A549 (cell line): ENCODE measurements at regions not wholly inside any gene's neighbourhood (a gene's known extent, or its start where the extent isn't known, plus 50 kb on each side); places are given as distances from the start of the nearest gene placed in this dataset.

Experiments used
- ATAC-seq, 2 experiments: fragments of 200-7000 bp in 1 of 2; fragments of >200 bp in 1 of 2; cut with Nextera tagmentation in 1 of 2; cut with Tn5 transposase in 1 of 2; 3 replicates each; pipeline versions ENCODE4 v1.8.0 to v1.9.1; 2018 to 2020; ENCODE audit warnings: mild to moderate bottlenecking in 1 of 2, moderate library complexity in 1 of 2
- CTCF ChIA-PET: fragments of 300-600 bp; sonication (Branson Sonifier 250); formaldehyde crosslinking; extraction: SDS; loops from one replicate; lab custom pipeline; 2021; ENCODE audit warnings: antibody characterized with exemption, inconsistent platforms; lab: Yijun Ruan, JAX
- POLR2A ChIA-PET: fragments of 350-600 bp; formaldehyde crosslinking; extraction: SDS; loops from one replicate; lab custom pipeline; 2021; ENCODE audit warnings: antibody characterized with exemption, inconsistent platforms; lab: Yijun Ruan, JAX
- DNase-seq, 2 experiments: peaks; one replicate each; pipeline versions ENCODE4 v3.0.0 to v3.0.0-alpha.2; 2011 to 2016; ENCODE audit warnings: low read depth in 1 of 2, low spot score in 1 of 2
- FAIRE-seq: peaks from 2 replicates; lab custom pipeline; 2011; peaks lifted over from hg19 to GRCh38; lab: Jason Lieb, UNC
- H3K27ac ChIP-seq, 2 experiments: fragments of >200 bp; sonication (Bioruptor Twin); formaldehyde crosslinking; 3 replicates each; pipeline ENCODE4 v1.5.1; 2016 to 2017
- H3K4me1 ChIP-seq: fragments of >200 bp; sonication (Bioruptor Twin); formaldehyde crosslinking; 3 replicates; pipeline ENCODE4 v1.6.1; 2016
- H3K4me2 ChIP-seq: fragments of >200 bp; sonication (Bioruptor Twin); formaldehyde crosslinking; 3 replicates; pipeline ENCODE4 v1.6.1; 2016
- H3K4me3 ChIP-seq: fragments of >200 bp; sonication (Bioruptor Twin); formaldehyde crosslinking; 3 replicates; pipeline ENCODE4 v1.5.1; 2016
- H3K9me3 ChIP-seq: fragments of >200 bp; sonication (Bioruptor Twin); formaldehyde crosslinking; 3 replicates; pipeline ENCODE4 v1.6.1; 2016
- BHLHE40 ChIP-seq: IDR thresholded peaks from 2 replicates; pipeline ENCODE4 v1.6.1; 2012; ENCODE audit warnings: low read depth, low read length, inconsistent platforms
- CEBPB ChIP-seq, 2 experiments: fragments of >200 bp in 1 of 2; sonication (Bioruptor Twin) in 1 of 2; formaldehyde crosslinking in 1 of 2; IDR thresholded peaks; 2 replicates each; pipeline ENCODE4 v1.6.1; 2012 to 2016
- EHMT2 ChIP-seq: fragments of 200-600 bp; sonication (generic); IDR thresholded peaks from 2 replicates; pipeline ENCODE4 v1.6.1; 2016; ENCODE audit warnings: antibody characterized with exemption, low read depth, mild to moderate bottlenecking, moderate library complexity
- ELK1 ChIP-seq: fragments of 150-350 bp; IDR thresholded peaks from 2 replicates; pipeline ENCODE4 v1.6.1; 2014; ENCODE audit warnings: low read depth, mild to moderate bottlenecking, low read length
- ESRRA ChIP-seq: fragments of 150-350 bp; IDR thresholded peaks from 2 replicates; pipeline ENCODE4 v1.6.1; 2014; ENCODE audit warnings: mild to moderate bottlenecking, low read length, borderline replicate concordance
- FOSL2 ChIP-seq, 2 experiments: fragments of 450-650 bp in 1 of 2; fragments of >200 bp in 1 of 2; sonication (Bioruptor Twin) in 1 of 2; formaldehyde crosslinking; IDR thresholded peaks; 2 replicates each; pipeline versions ENCODE4 v1.5.0 to v1.6.1; 2016 to 2020; ENCODE audit warnings: mild to moderate bottlenecking in 1 of 2, moderate library complexity in 1 of 2
- FOXS1 ChIP-seq: fragments of 250-450 bp; sonication (Bioruptor Pico); IDR thresholded peaks from 2 replicates; pipeline ENCODE4 v1.5.0; 2020; ENCODE audit warnings: mild to moderate bottlenecking, moderate library complexity
- GATA3 ChIP-seq: IDR thresholded peaks from 2 replicates; pipeline ENCODE4 v1.6.1; 2012; ENCODE audit warnings: borderline replicate concordance
- HDAC2 ChIP-seq: fragments of 200-600 bp; sonication (generic); IDR thresholded peaks from 2 replicates; pipeline ENCODE4 v1.6.1; 2016
- HES2 ChIP-seq: fragments of >200 bp; sonication (Bioruptor Twin); formaldehyde crosslinking; IDR thresholded peaks from 2 replicates; pipeline ENCODE4 v1.6.1; 2016
- HEYL ChIP-seq: fragments of 250-450 bp; sonication (Bioruptor Pico); IDR thresholded peaks from 2 replicates; pipeline ENCODE4 v1.8.0; 2021; ENCODE audit warnings: mild to moderate bottlenecking, moderate library complexity
- HOXA7 ChIP-seq: fragments of 250-450 bp; sonication (Bioruptor Pico); IDR thresholded peaks from 2 replicates; pipeline ENCODE4 v1.5.0; 2020; ENCODE audit warnings: mild to moderate bottlenecking, moderate library complexity
- HOXB13 ChIP-seq: fragments of 250-450 bp; sonication (Bioruptor Pico); IDR thresholded peaks from 2 replicates; pipeline ENCODE4 v1.5.0; 2020; ENCODE audit warnings: low read depth, mild to moderate bottlenecking, moderate library complexity
- HOXB5 ChIP-seq: fragments of 250-450 bp; sonication (Bioruptor Pico); IDR thresholded peaks from 2 replicates; pipeline ENCODE4 v1.5.0; 2020; ENCODE audit warnings: mild to moderate bottlenecking, moderate library complexity
- MAFK ChIP-seq: fragments of 450-650 bp; IDR thresholded peaks from 2 replicates; pipeline ENCODE4 v1.6.1; 2014; ENCODE audit not compliant: partially characterized antibody
- MAZ ChIP-seq: fragments of 150-350 bp; IDR thresholded peaks from 2 replicates; pipeline ENCODE4 v1.6.1; 2014; ENCODE audit warnings: antibody characterized with exemption, low read depth, low read length, borderline replicate concordance
- NFE2L2 ChIP-seq: fragments of 150-350 bp; conservative IDR thresholded peaks from 2 replicates; pipeline ENCODE4 v1.6.1; 2014; ENCODE audit warnings: low read length
- PHF8 ChIP-seq: fragments of 200-600 bp; sonication (generic); IDR thresholded peaks from 2 replicates; pipeline ENCODE4 v1.6.1; 2016; ENCODE audit warnings: low read depth, mild to moderate bottlenecking, antibody characterized with exemption, moderate library complexity, borderline replicate concordance
- POLR2A ChIP-seq: IDR thresholded peaks from 2 replicates; pipeline ENCODE4 v1.6.1; 2012; ENCODE audit warnings: mild to moderate bottlenecking, low read length
- RARB ChIP-seq: fragments of 250-450 bp; sonication (Bioruptor Pico); IDR thresholded peaks from 2 replicates; pipeline ENCODE4 v1.8.0; 2021; ENCODE audit warnings: mild to moderate bottlenecking, moderate library complexity
- RFX5 ChIP-seq: fragments of 450-650 bp; IDR thresholded peaks from 2 replicates; pipeline ENCODE4 v1.7.1; 2014; ENCODE audit warnings: antibody characterized with exemption, mild to moderate bottlenecking, moderate library complexity
- SREBF2 ChIP-seq: fragments of 450-650 bp; IDR thresholded peaks from 2 replicates; pipeline ENCODE4 v1.6.1; 2014; ENCODE audit warnings: mild to moderate bottlenecking, moderate library complexity
- ZFP36 ChIP-seq: fragments of 450-650 bp; IDR thresholded peaks from 2 replicates; pipeline ENCODE4 v1.6.1; 2014; ENCODE audit warnings: borderline replicate concordance; ENCODE audit not compliant: partially characterized antibody
- ZNF302 ChIP-seq: fragments of 250-450 bp; sonication (Bioruptor Pico); IDR thresholded peaks from 2 replicates; pipeline ENCODE4 v1.9.0; 2021; ENCODE audit warnings: inconsistent platforms, mild to moderate bottlenecking, moderate library complexity
- WGBS: methylation state at CpG from one replicate; pipeline ENCODE4 v1.1.6; 2017; ENCODE audit errors: missing lambda C conversion rate; 5-methylcytosine and 5-hydroxymethylcytosine counted together
- TF ChIP-seq, protein P1 (sequence below): fragments of 450-650 bp; IDR thresholded peaks from 2 replicates; pipeline ENCODE4 v1.6.1; 2014; ENCODE audit warnings: antibody characterized with exemption
- TF ChIP-seq, protein P2 (sequence below): IDR thresholded peaks from 2 replicates; pipeline ENCODE4 v1.6.1; 2012; ENCODE audit warnings: low read depth, borderline replicate concordance

DNA sequence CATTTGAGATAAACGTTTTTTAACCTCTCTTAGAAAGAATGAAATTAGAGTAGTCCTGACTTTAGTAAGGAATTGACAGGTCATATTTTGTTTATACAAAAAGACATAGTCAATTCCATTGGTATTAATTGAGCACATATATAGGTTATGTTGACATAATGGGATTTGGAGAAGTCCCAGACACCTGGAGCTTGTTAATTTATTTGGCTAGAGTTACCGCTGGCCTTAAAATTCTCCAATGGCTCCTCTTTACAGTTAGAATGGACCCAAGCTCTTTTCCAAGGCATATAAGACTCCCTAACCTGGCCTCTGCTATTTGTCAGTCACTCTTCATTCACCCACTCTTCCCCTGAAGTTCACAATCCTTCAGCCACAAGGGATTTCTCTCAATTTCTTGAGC is 221.3 kb downstream of the CBLN4 start:
- ATAC-seq, result no peak
- Histone ChIP-seq H3K4me1 (no peaks in the 10 kb centered on the region), H3K27ac (no peak overlapping the region), H3K4me2 (no peak overlapping the region), H3K9me3 (no peaks in the 10 kb centered on the region; the same call in 2 of the 3 replicates), H3K4me3 (no peak overlapping the region)
- TF ChIP-seq ELK1, result no peak
- TF ChIP-seq, protein P1, sequence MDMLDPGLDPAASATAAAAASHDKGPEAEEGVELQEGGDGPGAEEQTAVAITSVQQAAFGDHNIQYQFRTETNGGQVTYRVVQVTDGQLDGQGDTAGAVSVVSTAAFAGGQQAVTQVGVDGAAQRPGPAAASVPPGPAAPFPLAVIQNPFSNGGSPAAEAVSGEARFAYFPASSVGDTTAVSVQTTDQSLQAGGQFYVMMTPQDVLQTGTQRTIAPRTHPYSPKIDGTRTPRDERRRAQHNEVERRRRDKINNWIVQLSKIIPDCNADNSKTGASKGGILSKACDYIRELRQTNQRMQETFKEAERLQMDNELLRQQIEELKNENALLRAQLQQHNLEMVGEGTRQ, result no peak
- no peak for TF ChIP-seq ESRRA
- TF ChIP-seq CEBPB (IDR thresholded peaks at IDR 0.05), result no peak
- TF ChIP-seq, protein P2, sequence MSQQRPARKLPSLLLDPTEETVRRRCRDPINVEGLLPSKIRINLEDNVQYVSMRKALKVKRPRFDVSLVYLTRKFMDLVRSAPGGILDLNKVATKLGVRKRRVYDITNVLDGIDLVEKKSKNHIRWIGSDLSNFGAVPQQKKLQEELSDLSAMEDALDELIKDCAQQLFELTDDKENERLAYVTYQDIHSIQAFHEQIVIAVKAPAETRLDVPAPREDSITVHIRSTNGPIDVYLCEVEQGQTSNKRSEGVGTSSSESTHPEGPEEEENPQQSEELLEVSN, result no peak
- TF ChIP-seq MAZ, result no peak
- no peak for TF ChIP-seq SREBF2
- no peak for TF ChIP-seq HOXA7
- TF ChIP-seq RFX5, result no peak
- no peak for TF ChIP-seq HOXB5 (CRISPR knock-in tag)
- TF ChIP-seq NFE2L2, result no peak
- TF ChIP-seq PHF8, result no peak
- no peak for TF ChIP-seq HES2
- DNase-seq, result no peak
- POLR2A ChIA-PET, result no interaction called here
- CTCF ChIA-PET, result no interaction called here
- 1% methylated on average over 2 of the region's 2 CpGs for WGBS
- FAIRE-seq, result no peak

GRCh38 chr20:55783381-55783780 is 221.9 kb downstream of the CBLN4 start:
- Histone ChIP-seq H3K4me1 (no peaks in the 10 kb centered on the region), H3K4me2 (no peak overlapping the region), H3K9me3 (no peaks in the 10 kb centered on the region), H3K4me3 (no peak overlapping the region), H3K27ac (no peak overlapping the region)
- TF ChIP-seq SREBF2, result no peak
- no peak for TF ChIP-seq ZNF302 (CRISPR knock-in tag)
- TF ChIP-seq POLR2A, result no peak
- TF ChIP-seq, protein P2, result no peak
- TF ChIP-seq HOXB5 (CRISPR knock-in tag), result no peak
- TF ChIP-seq GATA3, result no peak
- no peak for TF ChIP-seq BHLHE40
- no peak for TF ChIP-seq HEYL (CRISPR knock-in tag)
- DNase-seq (no peak), FAIRE-seq (no peak), ATAC-seq (no peak)
- ChIA-PET CTCF (no interaction called here), POLR2A (no interaction called here)
- 2% methylated on average over 3 of the region's 3 CpGs for WGBS

- no peak for DNase-seq
- H3K4me1 ChIP-seq, result no peaks in the 10 kb centered on the region
- no peak overlapping the region for H3K4me2 ChIP-seq
- ChIA-PET POLR2A (no interaction called here), CTCF (no interaction called here)
- FAIRE-seq, result no peak
- no peaks in the 10 kb centered on the region for H3K9me3 ChIP-seq
- ATAC-seq, result no peak
- no peak overlapping the region for H3K4me3 ChIP-seq
- no peak overlapping the region for H3K27ac ChIP-seq
- TF ChIP-seq PHF8 (no peak), HOXA7 (no peak), HDAC2 (no peak), ESRRA (no peak), MAFK (no peak), RFX5 (no peak), FOXS1 (CRISPR knock-in tag) (no peak), FOSL2 (IDR thresholded peaks at IDR 0.05) (no peak), FOSL2 (CRISPR knock-in tag; IDR thresholded peaks at IDR 0.05) (no peak), EHMT2 (no peak), NFE2L2 (no peak), RARB (CRISPR knock-in tag) (no peak), HOXB5 (CRISPR knock-in tag) (no peak), HOXB13 (CRISPR knock-in tag) (no peak), ZFP36 (no peak)
- TF ChIP-seq, protein P2, result no peak
- WGBS, result under 1% methylated on average over 8 of the region's 8 CpGs
Measured at GRCh38 chr20:55782912-55783253, 222.4 kb downstream of the CBLN4 start.
